ENCODE measurements at regions not wholly inside any gene's neighbourhood (a gene's known extent, or its start where the extent isn't known, plus 50 kb on each side); places are given as distances from the start of the nearest gene placed in this dataset.

- ATAC-seq = no peak
- no peak for TF ChIP-seq ARNTL (CRISPR knock-in tag; IDR thresholded peaks at IDR 0.05; ENCODE audit: borderline replicate concordance, low read depth)
- no peak for TF ChIP-seq SNAI2 (CRISPR knock-in tag; IDR thresholded peaks at IDR 0.05)
These were observed 133.6 kb downstream of the DDX1 start for GRCh38 chr2:15725101-15725781.

GRCh38 chr2:15725782-15726112, 134.1 kb downstream of the DDX1 start:
- no peak for ATAC-seq
- TF ChIP-seq ZNF70 (CRISPR knock-in tag; IDR thresholded peaks at IDR 0.05) (no peak), TCF4 (CRISPR knock-in tag; IDR thresholded peaks at IDR 0.05; ENCODE audit: borderline replicate concordance) (no peak), SNAI2 (CRISPR knock-in tag; IDR thresholded peaks at IDR 0.05) (no peak), ZC3H10 (CRISPR knock-in tag; IDR thresholded peaks at IDR 0.05) (no peak), CSDC2 (CRISPR knock-in tag; IDR thresholded peaks at IDR 0.05) (no peak), GLIS3 (CRISPR knock-in tag; IDR thresholded peaks at IDR 0.05) (no peak), TSHZ2 (CRISPR knock-in tag; IDR thresholded peaks at IDR 0.05) (no peak), ARNTL (CRISPR knock-in tag; IDR thresholded peaks at IDR 0.05; ENCODE audit: borderline replicate concordance, low read depth) (no peak), ZFP3 (CRISPR knock-in tag; IDR thresholded peaks at IDR 0.05) (no peak), POU6F1 (CRISPR knock-in tag; IDR thresholded peaks at IDR 0.05; ENCODE audit: borderline replicate concordance, low read depth) (no peak), RARB (CRISPR knock-in tag; IDR thresholded peaks at IDR 0.05) (no peak), ZNF565 (CRISPR knock-in tag; conservative IDR thresholded peaks at IDR 0.05; ENCODE audit: low read depth) (no peak), ZNF8 (CRISPR knock-in tag; IDR thresholded peaks at IDR 0.05) (no peak), TOX (CRISPR knock-in tag; IDR thresholded peaks at IDR 0.05; ENCODE audit: borderline replicate concordance) (no peak), CSRNP3 (CRISPR knock-in tag; IDR thresholded peaks at IDR 0.05) (no peak), CREB5 (CRISPR knock-in tag; IDR thresholded peaks at IDR 0.05; ENCODE audit: low read depth) (no peak)

- TF ChIP-seq ZC3H10 (CRISPR knock-in tag; IDR thresholded peaks at IDR 0.05) = no peak
- no peak for TF ChIP-seq TOX (CRISPR knock-in tag; IDR thresholded peaks at IDR 0.05; ENCODE audit: borderline replicate concordance)
- no peak for TF ChIP-seq OSR1 (CRISPR knock-in tag; IDR thresholded peaks at IDR 0.05)
- no peak for TF ChIP-seq ARNTL (CRISPR knock-in tag; IDR thresholded peaks at IDR 0.05; ENCODE audit: borderline replicate concordance, low read depth)
- TF ChIP-seq ZFP3 (CRISPR knock-in tag; IDR thresholded peaks at IDR 0.05) = no peak
- no peak for TF ChIP-seq ISL1 (CRISPR knock-in tag; IDR thresholded peaks at IDR 0.05)
- TF ChIP-seq TSHZ2 (CRISPR knock-in tag; IDR thresholded peaks at IDR 0.05) = no peak
- ATAC-seq = no peak
These were observed 134.8 kb downstream of the DDX1 start for GRCh38 chr2:15726321-15727057.
